ENCODE measurements at regions not wholly inside any gene's neighbourhood (a gene's known extent, or its start where the extent isn't known, plus 50 kb on each side); places are given as distances from the start of the nearest gene placed in this dataset.

DNA sequence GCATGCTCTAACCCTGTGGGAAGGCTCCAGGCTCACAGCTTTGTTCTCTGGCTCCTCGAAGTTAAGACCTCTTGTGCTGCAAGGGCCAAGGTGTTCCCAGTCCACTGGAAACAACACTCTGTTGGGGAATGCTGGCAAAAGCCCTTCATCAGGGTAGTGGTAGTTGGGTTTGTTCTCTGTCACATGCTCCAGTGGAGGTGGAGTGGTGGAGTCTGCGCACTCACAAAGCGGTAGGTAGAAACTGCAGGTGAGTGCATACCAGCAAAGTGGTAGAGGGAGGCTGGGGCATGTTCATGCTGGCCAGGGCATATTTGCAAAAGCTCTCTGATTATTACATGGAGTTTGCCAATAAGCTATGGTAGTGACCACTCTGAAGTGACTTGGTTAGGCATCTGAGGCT is 410.5 kb downstream of the CDH19 start:
- ChIA-PET POLR2A (no interaction called here), CTCF (no interaction called here), RAD21 (ENCODE audit: low non-redundant PET in 1 of 2, low total read pairs in 2 of 2, uncharacterized antibody in 2 of 2, unreplicated experiment in 2 of 2) (no interaction called here)
- H3K27ac ChIP-seq (ENCODE audit: low read depth, low read length): no peak overlapping the region
- H3K4me2 ChIP-seq (ENCODE audit: low read length): no peak overlapping the region
- DNase-seq (ENCODE audit: low read depth, low spot score) (no peak), ATAC-seq (no peak)
- H3K27me3 ChIP-seq (ENCODE audit: insufficient read depth, low read length): no peaks in the 10 kb centered on the region
- no peaks in the 10 kb centered on the region for H3K36me3 ChIP-seq (ENCODE audit: control insufficient read depth in 1 of 2, insufficient read depth in 2 of 2, low read length in 2 of 2)
- H3K4me1 ChIP-seq (ENCODE audit: control insufficient read depth in 1 of 2, insufficient read depth in 2 of 2, low read length in 2 of 2): no peaks in the 10 kb centered on the region
- intact Hi-C loops (cut with micrococcal nuclease): no loop called here
- H3K79me2 ChIP-seq (ENCODE audit: insufficient read depth, low read length): no peaks in the 10 kb centered on the region
- H3K9me2 ChIP-seq (ENCODE audit: insufficient read depth): no peaks in the 10 kb centered on the region
- H2AFZ ChIP-seq (ENCODE audit: low read depth, low read length, poor library complexity, severe bottlenecking): no peak overlapping the region
- H3K9ac ChIP-seq (ENCODE audit: low read length): no peak overlapping the region
- H3K9me3 ChIP-seq (ENCODE audit: control insufficient read depth in 1 of 2, insufficient read depth in 1 of 2, low read depth in 1 of 2, low read length in 2 of 2): peaks cover 0 to 29% of the 10 kb centered on the region in 2 experiments; a peak in 2 of 4 replicates
- no peaks in the 10 kb centered on the region for H4K20me1 ChIP-seq (ENCODE audit: insufficient read depth)
- BruUV-seq (replicated peaks): no TSS peak
- H3K4me3 ChIP-seq (replicated peaks in 1 of 2; ENCODE audit: low read depth in 1 of 2, low read length in 2 of 2): no peak overlapping the region
- no peak for TF ChIP-seq EZH2phosphoT487 (IDR thresholded peaks at IDR 0.05; ENCODE audit: borderline replicate concordance)
- no peak for TF ChIP-seq CEBPB (IDR thresholded peaks at IDR 0.05; ENCODE audit: low read depth)
- TF ChIP-seq ZNF274 (IDR thresholded peaks at IDR 0.05; ENCODE audit: low read depth, low read length): no peak
- no peak for TF ChIP-seq ZBTB33 (IDR thresholded peaks at IDR 0.05; ENCODE audit: extremely low read depth, insufficient replicate concordance, low read length)
- TF ChIP-seq, protein P1, sequence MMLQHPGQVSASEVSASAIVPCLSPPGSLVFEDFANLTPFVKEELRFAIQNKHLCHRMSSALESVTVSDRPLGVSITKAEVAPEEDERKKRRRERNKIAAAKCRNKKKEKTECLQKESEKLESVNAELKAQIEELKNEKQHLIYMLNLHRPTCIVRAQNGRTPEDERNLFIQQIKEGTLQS (IDR thresholded peaks at IDR 0.05): no peak
- TF ChIP-seq JUND (IDR thresholded peaks at IDR 0.05): no peak
- TF ChIP-seq EZH2 (IDR thresholded peaks at IDR 0.05): no peak
- no peak for TF ChIP-seq REST (IDR thresholded peaks at IDR 0.05; ENCODE audit: low read depth)
- no peak for TF ChIP-seq POLR2A (IDR thresholded peaks at IDR 0.05; ENCODE audit: borderline replicate concordance, extremely low read depth, insufficient read depth, insufficient read length)
- TF ChIP-seq, protein P2, sequence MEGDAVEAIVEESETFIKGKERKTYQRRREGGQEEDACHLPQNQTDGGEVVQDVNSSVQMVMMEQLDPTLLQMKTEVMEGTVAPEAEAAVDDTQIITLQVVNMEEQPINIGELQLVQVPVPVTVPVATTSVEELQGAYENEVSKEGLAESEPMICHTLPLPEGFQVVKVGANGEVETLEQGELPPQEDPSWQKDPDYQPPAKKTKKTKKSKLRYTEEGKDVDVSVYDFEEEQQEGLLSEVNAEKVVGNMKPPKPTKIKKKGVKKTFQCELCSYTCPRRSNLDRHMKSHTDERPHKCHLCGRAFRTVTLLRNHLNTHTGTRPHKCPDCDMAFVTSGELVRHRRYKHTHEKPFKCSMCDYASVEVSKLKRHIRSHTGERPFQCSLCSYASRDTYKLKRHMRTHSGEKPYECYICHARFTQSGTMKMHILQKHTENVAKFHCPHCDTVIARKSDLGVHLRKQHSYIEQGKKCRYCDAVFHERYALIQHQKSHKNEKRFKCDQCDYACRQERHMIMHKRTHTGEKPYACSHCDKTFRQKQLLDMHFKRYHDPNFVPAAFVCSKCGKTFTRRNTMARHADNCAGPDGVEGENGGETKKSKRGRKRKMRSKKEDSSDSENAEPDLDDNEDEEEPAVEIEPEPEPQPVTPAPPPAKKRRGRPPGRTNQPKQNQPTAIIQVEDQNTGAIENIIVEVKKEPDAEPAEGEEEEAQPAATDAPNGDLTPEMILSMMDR (IDR thresholded peaks at IDR 0.05 in 2 of 3, conservative IDR thresholded peaks at IDR 0.05 in 1 of 3; ENCODE audit: borderline replicate concordance in 1 of 3, insufficient read depth in 1 of 3, low read depth in 2 of 3, low read length in 2 of 3): no peak
- TF ChIP-seq SP1 (IDR thresholded peaks at IDR 0.05; ENCODE audit: low read depth): no peak
- TF ChIP-seq TCF7L2 (IDR thresholded peaks at IDR 0.05; ENCODE audit: borderline replicate concordance, extremely low read depth, insufficient read depth, insufficient read length): no peak
- no peak for TF ChIP-seq ZFX (IDR thresholded peaks at IDR 0.05)
- TF ChIP-seq SRF (IDR thresholded peaks at IDR 0.05; ENCODE audit: low read depth): no peak
- TF ChIP-seq POLR2AphosphoS5 (IDR thresholded peaks at IDR 0.05; ENCODE audit: low read depth, low read length): no peak
- no peak for TF ChIP-seq CBX3 (IDR thresholded peaks at IDR 0.05; ENCODE audit: low read depth)
- no peak for TF ChIP-seq RAD21 (IDR thresholded peaks at IDR 0.05; ENCODE audit: low read depth)
- no peak for TF ChIP-seq MAX (IDR thresholded peaks at IDR 0.05)
- no peak for TF ChIP-seq EGR1 (IDR thresholded peaks at IDR 0.05; ENCODE audit: low read depth)

Data from HCT116 (cell line).